GM12878 (cell line): ENCODE measurements at regions not wholly inside any gene's neighbourhood (a gene's known extent, or its start where the extent isn't known, plus 50 kb on each side); places are given as distances from the start of the nearest gene placed in this dataset.

Experiments
- CEBPB ChIP-seq, 2 experiments: fragments of 150-350 bp in 1 of 2; IDR thresholded peaks; 2 replicates each; pipeline ENCODE4 v1.6.1; 2012 to 2014; ENCODE audit warnings: low read depth in 2 of 2, low read length in 2 of 2, borderline replicate concordance in 1 of 2, inconsistent platforms in 1 of 2
- POLR2A ChIP-seq: IDR thresholded peaks from 2 replicates; pipeline ENCODE4 v1.6.1; 2011; ENCODE audit warnings: low read depth, mild to moderate bottlenecking, low read length
- SRF ChIP-seq, 2 experiments: IDR thresholded peaks; 2 replicates each; pipeline ENCODE4 v1.6.1; 2011; ENCODE audit warnings: low read depth in 2 of 2, low read length in 2 of 2, mild to moderate bottlenecking in 1 of 2, moderate library complexity in 1 of 2
- TCF7 ChIP-seq: IDR thresholded peaks from 2 replicates; pipeline ENCODE4 v1.6.1; 2014; ENCODE audit warnings: antibody characterized with exemption, borderline replicate concordance
- TF ChIP-seq, protein P1 (sequence below): IDR thresholded peaks from 2 replicates; pipeline ENCODE4 v1.6.1; 2012; ENCODE audit warnings: mild to moderate bottlenecking, low read depth, low read length
- TF ChIP-seq, protein P2 (sequence below), 3 experiments: IDR thresholded peaks in 2 of 3; conservative IDR thresholded peaks in 1 of 3; 2 replicates each; pipeline ENCODE4 v1.5.1; 2011; ENCODE audit warnings: low read depth in 3 of 3, low read length in 3 of 3, mild to moderate bottlenecking in 3 of 3, control low read depth in 2 of 3, moderate library complexity in 2 of 3, inconsistent platforms in 1 of 3, mixed read lengths in 1 of 3; ENCODE audit not compliant: control insufficient read depth in 2 of 3, insufficient read depth in 1 of 3; ENCODE audit errors: extremely low read depth in 1 of 3

DNA sequence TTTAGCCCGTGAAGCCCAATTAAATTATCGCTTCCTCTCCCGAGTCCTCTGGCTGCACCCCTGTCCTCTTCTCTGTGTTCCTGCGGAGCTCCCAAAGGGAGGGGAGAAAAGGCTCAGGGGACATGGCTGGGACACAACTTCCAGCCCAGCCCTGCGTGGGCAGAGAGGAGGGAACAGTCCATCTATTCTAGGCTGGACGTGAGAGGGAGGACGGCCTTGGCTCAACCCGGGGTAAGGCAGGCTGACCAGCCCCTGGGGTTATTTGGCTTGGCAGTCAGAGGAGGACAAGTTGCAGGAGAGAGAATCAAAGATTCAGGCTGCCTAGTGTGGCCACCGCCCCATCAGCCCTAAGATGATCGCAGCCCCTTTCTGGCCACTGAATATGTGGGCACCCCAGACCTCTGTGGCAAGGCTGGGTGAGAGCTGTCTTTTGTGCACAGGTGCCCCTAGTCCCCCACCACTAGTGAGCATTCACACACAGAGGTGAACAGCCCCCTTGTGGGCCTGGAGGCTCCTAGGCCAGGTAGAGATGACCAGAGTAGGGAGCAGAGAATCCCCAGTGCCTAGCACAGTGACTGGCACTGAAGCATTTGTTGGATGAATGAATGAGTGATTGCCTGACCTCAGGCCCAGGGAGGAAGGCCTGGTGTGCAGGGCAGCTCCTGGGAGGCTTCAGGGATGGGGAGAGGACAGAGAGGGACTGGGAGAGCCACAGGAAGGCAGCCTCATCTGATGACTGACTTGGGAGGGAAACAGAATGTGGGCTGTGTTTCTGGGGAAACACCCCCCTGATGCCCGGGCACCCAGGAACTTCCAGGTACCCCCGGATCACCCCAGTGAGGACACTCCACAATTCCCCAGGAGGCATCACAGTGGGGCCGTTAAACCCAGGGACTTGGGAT lies 133.9 kb downstream of the C9orf50 start:
- TF ChIP-seq, protein P1, sequence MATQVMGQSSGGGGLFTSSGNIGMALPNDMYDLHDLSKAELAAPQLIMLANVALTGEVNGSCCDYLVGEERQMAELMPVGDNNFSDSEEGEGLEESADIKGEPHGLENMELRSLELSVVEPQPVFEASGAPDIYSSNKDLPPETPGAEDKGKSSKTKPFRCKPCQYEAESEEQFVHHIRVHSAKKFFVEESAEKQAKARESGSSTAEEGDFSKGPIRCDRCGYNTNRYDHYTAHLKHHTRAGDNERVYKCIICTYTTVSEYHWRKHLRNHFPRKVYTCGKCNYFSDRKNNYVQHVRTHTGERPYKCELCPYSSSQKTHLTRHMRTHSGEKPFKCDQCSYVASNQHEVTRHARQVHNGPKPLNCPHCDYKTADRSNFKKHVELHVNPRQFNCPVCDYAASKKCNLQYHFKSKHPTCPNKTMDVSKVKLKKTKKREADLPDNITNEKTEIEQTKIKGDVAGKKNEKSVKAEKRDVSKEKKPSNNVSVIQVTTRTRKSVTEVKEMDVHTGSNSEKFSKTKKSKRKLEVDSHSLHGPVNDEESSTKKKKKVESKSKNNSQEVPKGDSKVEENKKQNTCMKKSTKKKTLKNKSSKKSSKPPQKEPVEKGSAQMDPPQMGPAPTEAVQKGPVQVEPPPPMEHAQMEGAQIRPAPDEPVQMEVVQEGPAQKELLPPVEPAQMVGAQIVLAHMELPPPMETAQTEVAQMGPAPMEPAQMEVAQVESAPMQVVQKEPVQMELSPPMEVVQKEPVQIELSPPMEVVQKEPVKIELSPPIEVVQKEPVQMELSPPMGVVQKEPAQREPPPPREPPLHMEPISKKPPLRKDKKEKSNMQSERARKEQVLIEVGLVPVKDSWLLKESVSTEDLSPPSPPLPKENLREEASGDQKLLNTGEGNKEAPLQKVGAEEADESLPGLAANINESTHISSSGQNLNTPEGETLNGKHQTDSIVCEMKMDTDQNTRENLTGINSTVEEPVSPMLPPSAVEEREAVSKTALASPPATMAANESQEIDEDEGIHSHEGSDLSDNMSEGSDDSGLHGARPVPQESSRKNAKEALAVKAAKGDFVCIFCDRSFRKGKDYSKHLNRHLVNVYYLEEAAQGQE = no peak
- TF ChIP-seq CEBPB (IDR thresholded peaks at IDR 0.05; ENCODE audit: borderline replicate concordance in 1 of 2, low read depth in 2 of 2, low read length in 2 of 2) (no peak), POLR2A (no peak), TCF7 (no peak), SRF (IDR thresholded peaks at IDR 0.05; ENCODE audit: low read depth in 2 of 2, low read length in 2 of 2) (no peak)
- TF ChIP-seq, protein P2, sequence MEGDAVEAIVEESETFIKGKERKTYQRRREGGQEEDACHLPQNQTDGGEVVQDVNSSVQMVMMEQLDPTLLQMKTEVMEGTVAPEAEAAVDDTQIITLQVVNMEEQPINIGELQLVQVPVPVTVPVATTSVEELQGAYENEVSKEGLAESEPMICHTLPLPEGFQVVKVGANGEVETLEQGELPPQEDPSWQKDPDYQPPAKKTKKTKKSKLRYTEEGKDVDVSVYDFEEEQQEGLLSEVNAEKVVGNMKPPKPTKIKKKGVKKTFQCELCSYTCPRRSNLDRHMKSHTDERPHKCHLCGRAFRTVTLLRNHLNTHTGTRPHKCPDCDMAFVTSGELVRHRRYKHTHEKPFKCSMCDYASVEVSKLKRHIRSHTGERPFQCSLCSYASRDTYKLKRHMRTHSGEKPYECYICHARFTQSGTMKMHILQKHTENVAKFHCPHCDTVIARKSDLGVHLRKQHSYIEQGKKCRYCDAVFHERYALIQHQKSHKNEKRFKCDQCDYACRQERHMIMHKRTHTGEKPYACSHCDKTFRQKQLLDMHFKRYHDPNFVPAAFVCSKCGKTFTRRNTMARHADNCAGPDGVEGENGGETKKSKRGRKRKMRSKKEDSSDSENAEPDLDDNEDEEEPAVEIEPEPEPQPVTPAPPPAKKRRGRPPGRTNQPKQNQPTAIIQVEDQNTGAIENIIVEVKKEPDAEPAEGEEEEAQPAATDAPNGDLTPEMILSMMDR (IDR thresholded peaks at IDR 0.05 in 2 of 3, conservative IDR thresholded peaks at IDR 0.05 in 1 of 3; ENCODE audit: control insufficient read depth in 2 of 3, extremely low read depth in 1 of 3, insufficient read depth in 1 of 3, low read depth in 3 of 3, low read length in 3 of 3) = no peak
